Erythroblast (primary cell): ENCODE measurements at regions not wholly inside any gene's neighbourhood (a gene's known extent, or its start where the extent isn't known, plus 50 kb on each side); places are given as distances from the start of the nearest gene placed in this dataset.

Experiments
- DNase-seq, 2 experiments: peaks; one replicate each; lab custom pipeline; 2025; lab: John Stamatoyannopoulos, UW
- GATA1 ChIP-seq: IDR thresholded peaks from 2 replicates; pipeline ENCODE4 v1.6.1; 2011; ENCODE audit warnings: low read depth, mild to moderate bottlenecking, control low read depth, low read length, moderate library complexity
- POLR2A ChIP-seq: IDR thresholded peaks from 2 replicates; pipeline ENCODE4 v1.6.1; 2011; ENCODE audit warnings: mild to moderate bottlenecking, low read length

- TF ChIP-seq GATA1 (no peak), POLR2A (no peak)
- DNase-seq, result no peak
Measured at GRCh38 chr10:44804661-44805060, 106.5 kb upstream of the TMEM72 start.

GRCh38 chr10:44805466-44806210 is 105.5 kb upstream of the TMEM72 start:
- no peak for TF ChIP-seq POLR2A
- TF ChIP-seq GATA1, result no peak
- no peak for DNase-seq

- no peak for TF ChIP-seq POLR2A
- TF ChIP-seq GATA1, result no peak
- DNase-seq, result no peak
Measured at GRCh38 chr10:44806950-44807349, 104.2 kb upstream of the TMEM72 start.

- TF ChIP-seq GATA1, result no peak
- no peak for TF ChIP-seq POLR2A
- DNase-seq, result no peak
Measured at GRCh38 chr10:44807451-44807850, 103.7 kb upstream of the TMEM72 start.

- DNase-seq, result no peak
- TF ChIP-seq POLR2A (no peak), GATA1 (no peak)
Measured at GRCh38 chr10:44809647-44810046, 101.5 kb upstream of the TMEM72 start.

- DNase-seq, result no peak
- TF ChIP-seq POLR2A, result no peak
- TF ChIP-seq GATA1, result no peak
Measured at GRCh38 chr10:44811072-44811471, 100.1 kb upstream of the TMEM72 start.

GRCh38 chr10:44813201-44813600 is 97.9 kb upstream of the TMEM72 start:
- no peak for DNase-seq
- TF ChIP-seq GATA1 (no peak), POLR2A (no peak)

GRCh38 chr10:44814929-44815328 is 96.2 kb upstream of the TMEM72 start:
- TF ChIP-seq GATA1 (no peak), POLR2A (no peak)
- DNase-seq, result no peak

- TF ChIP-seq POLR2A (no peak), GATA1 (no peak)
- no peak for DNase-seq
Measured at GRCh38 chr10:44818041-44818649, 93.0 kb upstream of the TMEM72 start.

- TF ChIP-seq GATA1 (no peak), POLR2A (no peak)
Measured at GRCh38 chr10:44818701-44819127, 92.4 kb upstream of the TMEM72 start.

GRCh38 chr10:44820094-44820493 is 91.0 kb upstream of the TMEM72 start:
- DNase-seq, result no peak
- no peak for TF ChIP-seq POLR2A
- no peak for TF ChIP-seq GATA1

More at GRCh38 chr10:44818701-44819127, 92.4 kb upstream of the TMEM72 start:
- no peak for DNase-seq

GRCh38 chr10:44821290-44821689 is 89.8 kb upstream of the TMEM72 start:
- DNase-seq, result no peak
- TF ChIP-seq POLR2A (no peak), GATA1 (no peak)

GRCh38 chr10:44822349-44822748 is 88.8 kb upstream of the TMEM72 start:
- DNase-seq, result no peak
- TF ChIP-seq POLR2A, result no peak
- no peak for TF ChIP-seq GATA1

GRCh38 chr10:44822966-44823365 is 88.2 kb upstream of the TMEM72 start:
- TF ChIP-seq POLR2A, result no peak
- no peak for TF ChIP-seq GATA1
- DNase-seq, result no peak
